IMR-90 (cell line): ENCODE measurements at regions not wholly inside any gene's neighbourhood (a gene's known extent, or its start where the extent isn't known, plus 50 kb on each side); places are given as distances from the start of the nearest gene placed in this dataset.

Experiments
- ATAC-seq: fragments of 200-7000 bp; cut with Tn5 transposase; 2 replicates; pipeline ENCODE4 v1.9.1; 2020; ENCODE audit warnings: low read depth, mild to moderate bottlenecking, moderate library complexity
- BruUV-seq: library from RNA; stranded (reverse); fragments of 400-500 nt; replicated peaks from 2 replicates; lab custom pipeline; 2021; lab: Mats Ljungman, UMichigan
- CTCF ChIA-PET: fragments of 300-600 bp; formaldehyde crosslinking; extraction: SDS; loops from one replicate; lab custom pipeline; 2021; ENCODE audit warnings: antibody characterized with exemption; lab: Yijun Ruan, JAX
- POLR2A ChIA-PET: fragments of 300-600 bp; sonication (Branson Sonifier 250); formaldehyde crosslinking; loops from one replicate; lab custom pipeline; 2022; ENCODE audit warnings: antibody characterized with exemption; ENCODE audit not compliant: unreplicated experiment; lab: Charles Lee
- DNase-seq: peaks from one replicate; pipeline ENCODE4 v3.0.0; 2013
- H2AFZ ChIP-seq: replicated peaks from 2 replicates; pipeline ENCODE3; 2013; ENCODE audit warnings: low read length, mild to moderate bottlenecking; ENCODE audit not compliant: poor library complexity
- H2AK5ac ChIP-seq: 2 replicates; pipeline ENCODE4 v1.6.1; 2013; ENCODE audit warnings: low read depth, low read length, inconsistent platforms
- H2AK9ac ChIP-seq: replicated peaks from 2 replicates; pipeline ENCODE3; 2013; ENCODE audit warnings: mild to moderate bottlenecking, low read depth, low read length, moderate library complexity; ENCODE audit not compliant: poor library complexity
- H2BK120ac ChIP-seq: 2 replicates; pipeline ENCODE4 v1.6.1; 2013; ENCODE audit warnings: low read depth, low read length, inconsistent platforms
- H2BK15ac ChIP-seq: 3 replicates; pipeline ENCODE4 v1.6.1; 2013; ENCODE audit warnings: low read depth, low read length, inconsistent platforms
- H2BK20ac ChIP-seq: 2 replicates; pipeline ENCODE4 v1.6.1; 2013; ENCODE audit warnings: low read depth, mild to moderate bottlenecking, inconsistent platforms, low read length, moderate library complexity
- H2BK5ac ChIP-seq: 2 replicates; pipeline ENCODE4 v1.6.1; 2013; ENCODE audit warnings: mild to moderate bottlenecking, low read depth, low read length, inconsistent platforms; ENCODE audit not compliant: poor library complexity, severe bottlenecking
- H3K14ac ChIP-seq: replicated peaks from 2 replicates; pipeline ENCODE4 v1.6.1; 2013; ENCODE audit warnings: low read depth, low read length, inconsistent platforms
- H3K18ac ChIP-seq: 2 replicates; pipeline ENCODE4 v1.6.1; 2013; ENCODE audit warnings: low read depth, low read length, control low read depth
- H3K23ac ChIP-seq: 2 replicates; pipeline ENCODE4 v1.6.1; 2013; ENCODE audit warnings: low read depth, low read length, inconsistent platforms
- H3K27ac ChIP-seq: 2 replicates; pipeline ENCODE4 v1.5.1; 2013; ENCODE audit warnings: mild to moderate bottlenecking, control low read depth, low read length; ENCODE audit not compliant: insufficient read depth
- H3K27me3 ChIP-seq: 2 replicates; pipeline ENCODE4 v1.6.1; 2013; ENCODE audit warnings: low read length; ENCODE audit not compliant: control insufficient read depth, insufficient read depth
- H3K36me3 ChIP-seq: 2 replicates; pipeline ENCODE4 v1.6.1; 2013; ENCODE audit warnings: low read length, mixed read lengths; ENCODE audit not compliant: control insufficient read depth, insufficient read depth
- H3K4ac ChIP-seq: 2 replicates; pipeline ENCODE4 v1.6.1; 2013; ENCODE audit warnings: low read depth, low read length, inconsistent platforms
- H3K4me1 ChIP-seq: 2 replicates; pipeline ENCODE4 v1.6.1; 2013; ENCODE audit warnings: low read length, mixed read lengths; ENCODE audit not compliant: control insufficient read depth, insufficient read depth
- H3K4me2 ChIP-seq: 2 replicates; pipeline ENCODE4 v1.6.1; 2013; ENCODE audit warnings: low read depth, mild to moderate bottlenecking, control low read depth, low read length, moderate library complexity
- H3K4me3 ChIP-seq: 2 replicates; pipeline ENCODE4 v1.5.1; 2013; ENCODE audit warnings: low read depth, mild to moderate bottlenecking, control low read depth, low read length, moderate library complexity; ENCODE audit not compliant: insufficient read depth
- H3K56ac ChIP-seq: 2 replicates; pipeline ENCODE4 v1.6.1; 2013; ENCODE audit warnings: low read length, inconsistent platforms; ENCODE audit not compliant: insufficient read depth; ENCODE audit errors: extremely low read depth
- H3K79me1 ChIP-seq, 2 experiments: 2 replicates each; pipeline ENCODE4 v1.6.1; 2013; ENCODE audit warnings: low read length in 2 of 2, inconsistent platforms in 1 of 2, low read depth in 1 of 2
- H3K9ac ChIP-seq: 2 replicates; pipeline ENCODE4 v1.6.1; 2013; ENCODE audit warnings: low read depth, low read length, control low read depth
- H3K9me1 ChIP-seq: 2 replicates; pipeline ENCODE4 v1.6.1; 2013; ENCODE audit warnings: low read length, inconsistent platforms; ENCODE audit not compliant: insufficient read depth
- H3K9me3 ChIP-seq: 2 replicates; pipeline ENCODE4 v1.6.1; 2013; ENCODE audit warnings: low read length; ENCODE audit not compliant: control insufficient read depth, insufficient read depth
- H4K20me1 ChIP-seq: 2 replicates; pipeline ENCODE4 v1.6.1; 2013; ENCODE audit warnings: low read length, inconsistent platforms; ENCODE audit not compliant: insufficient read depth
- H4K5ac ChIP-seq: 2 replicates; pipeline ENCODE4 v1.6.1; 2013; ENCODE audit warnings: mild to moderate bottlenecking, low read depth, low read length, control low read depth
- H4K8ac ChIP-seq, 2 experiments: 2 replicates each; pipeline ENCODE4 v1.6.1; 2013; ENCODE audit warnings: low read depth in 2 of 2, low read length in 2 of 2, control low read depth in 1 of 2, inconsistent platforms in 1 of 2
- H4K91ac ChIP-seq: 2 replicates; pipeline ENCODE4 v1.6.1; 2013; ENCODE audit warnings: low read depth, low read length, inconsistent platforms; ENCODE audit not compliant: insufficient read depth
- MAZ ChIP-seq: IDR thresholded peaks from 2 replicates; pipeline ENCODE4 v1.6.1; 2012; ENCODE audit warnings: low read depth, mild to moderate bottlenecking, low read length, improper control_type of control experiment, moderate library complexity, borderline replicate concordance
- RFX5 ChIP-seq: IDR thresholded peaks from 2 replicates; pipeline ENCODE4 v1.8.0; 2012; ENCODE audit warnings: low read depth, mild to moderate bottlenecking, low read length, moderate library complexity
- WGBS, 2 experiments: methylation state at CpG; one replicate each; pipeline versions ENCODE4 v1.1.5 to v1.1.7; 2013; ENCODE audit warnings: missing lambda C conversion rate in 2 of 2; ENCODE audit not compliant: insufficient read length in 1 of 2; ENCODE audit errors: extremely low coverage in 2 of 2; 5-methylcytosine and 5-hydroxymethylcytosine counted together
- dilution Hi-C: fragments of 300-500 bp; cut with HindIII; formaldehyde crosslinking; loops from one replicate; pipeline ENCODE4 v1.14.3; 2018; ENCODE audit warnings: low sequenced_read_pairs; ENCODE audit not compliant: unreplicated experiment
- in situ Hi-C: fragments of 300-500 bp; cut with MboI; formaldehyde crosslinking; loops from 3 replicates; pipeline ENCODE4 v1.14.3; 2019; ENCODE audit warnings: low sequenced_read_pairs, inconsistent platforms, mixed read lengths
- intact Hi-C: fragments of 100-400 bp; cut with micrococcal nuclease; formaldehyde crosslinking; loops from 2 replicates; pipeline ENCODE4 v1.10.0; 2022

DNA sequence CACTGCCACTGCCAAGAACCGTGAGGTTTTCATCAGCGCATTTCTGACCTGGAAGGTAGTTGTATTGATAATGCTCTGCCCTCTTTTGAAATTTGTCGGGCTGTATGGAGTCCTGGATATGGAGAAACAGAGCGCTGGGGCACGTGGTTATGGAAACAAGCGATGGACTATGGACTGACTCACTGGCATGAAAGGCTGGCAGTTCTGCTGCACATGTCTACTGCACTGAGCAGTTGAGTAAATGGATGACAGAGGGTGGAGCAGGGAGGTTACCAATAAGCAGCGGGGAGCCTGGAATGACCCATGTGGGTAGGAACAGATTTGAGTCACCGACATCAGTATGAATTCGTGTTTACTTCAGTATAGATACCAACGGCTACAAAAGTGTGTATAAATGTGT is 429.5 kb downstream of the OCA2 start:
- Histone ChIP-seq H4K91ac (no peak overlapping the region), H2AK5ac (no peak overlapping the region), H3K23ac (no peak overlapping the region), H3K36me3 (no peaks in the 10 kb centered on the region), H3K14ac (no peak overlapping the region), H3K4me2 (no peak overlapping the region), H4K8ac (no peak overlapping the region), H3K56ac (no peak overlapping the region), H3K4me1 (no peaks in the 10 kb centered on the region), H2BK20ac (no peak overlapping the region), H3K9me1 (no peaks in the 10 kb centered on the region), H3K4ac (no peak overlapping the region), H3K18ac (no peak overlapping the region), H3K4me3 (no peak overlapping the region), H3K9me3 (peaks cover 29% of the 10 kb centered on the region), H2AFZ (no peak overlapping the region), H2BK5ac (no peak overlapping the region), H3K27me3 (no peaks in the 10 kb centered on the region), H2BK120ac (no peak overlapping the region), H4K20me1 (no peaks in the 10 kb centered on the region), H2BK15ac (no peak overlapping the region), H4K5ac (no peak overlapping the region), H3K79me1 (no peaks in the 10 kb centered on the region), H3K9ac (no peak overlapping the region), H3K27ac (no peak overlapping the region), H2AK9ac (no peak overlapping the region)
- no peak for ATAC-seq
- intact Hi-C loops (no loop called here), dilution Hi-C loops (no loop called here), in situ Hi-C loops (no loop called here)
- POLR2A ChIA-PET = no interaction called here
- no peak for TF ChIP-seq MAZ
- TF ChIP-seq RFX5 = no peak
- WGBS, 2 experiments = 100% methylated on average over 1 of the region's 10 CpGs; no CpG with 5 or more reads in 1 of the 2 experiments
- no peak for DNase-seq
- no TSS peak for BruUV-seq
- CTCF ChIA-PET = no interaction called here
